Neural cell (in vitro differentiated cells): ENCODE measurements at regions not wholly inside any gene's neighbourhood (a gene's known extent, or its start where the extent isn't known, plus 50 kb on each side); places are given as distances from the start of the nearest gene placed in this dataset.

Experiments used
- H2AFZ ChIP-seq: fragments of 200-600, 300-800 bp; sonication (generic), shearing (Covaris generic); 2 replicates; pipeline ENCODE4 v1.6.0; 2014; ENCODE audit warnings: low read depth, mild to moderate bottlenecking, antibody characterized with exemption, low read length, moderate library complexity
- H3F3A ChIP-seq: fragments of 200-600 bp; shearing (Covaris generic); 2 replicates; pipeline ENCODE4 v1.6.1; 2016; ENCODE audit warnings: mild to moderate bottlenecking, moderate library complexity, mixed read lengths, antibody characterized with exemption, low read length; ENCODE audit not compliant: insufficient read depth, poor library complexity, severe bottlenecking
- H3K27ac ChIP-seq: fragments of 200-600, 300-800 bp; sonication (generic), shearing (Covaris generic); 2 replicates; pipeline ENCODE4 v1.5.1; 2014; ENCODE audit warnings: mild to moderate bottlenecking, low read length, moderate library complexity
- H3K27me3 ChIP-seq: fragments of 300-800, 200-600 bp; sonication (generic), shearing (Covaris generic); 2 replicates; pipeline ENCODE4 v1.6.0; 2014; ENCODE audit warnings: mild to moderate bottlenecking, low read depth, low read length, moderate library complexity; ENCODE audit not compliant: insufficient read depth
- H3K36me3 ChIP-seq: fragments of 300-800, 200-600 bp; sonication (generic), shearing (Covaris generic); 2 replicates; pipeline ENCODE4 v1.5.1; 2014; ENCODE audit warnings: mild to moderate bottlenecking, antibody characterized with exemption, low read length, moderate library complexity; ENCODE audit not compliant: insufficient read depth
- H3K4me2 ChIP-seq: fragments of 300-800, 200-600 bp; sonication (generic), shearing (Covaris generic); 2 replicates; pipeline ENCODE4 v1.6.0; 2014; ENCODE audit warnings: mild to moderate bottlenecking, low read length
- H3K4me3 ChIP-seq: fragments of 300-800, 200-600 bp; sonication (generic), shearing (Covaris generic); 2 replicates; pipeline ENCODE4 v1.5.1; 2014; ENCODE audit warnings: mild to moderate bottlenecking, low read length, moderate library complexity
- H3K79me2 ChIP-seq: fragments of 200-600 bp; shearing (Covaris generic); replicated peaks from 2 replicates; pipeline ENCODE4 v1.6.0; 2014; ENCODE audit warnings: mild to moderate bottlenecking, low read length, moderate library complexity; ENCODE audit not compliant: insufficient read depth
- H3K9ac ChIP-seq: fragments of 300-800, 200-600 bp; sonication (generic), shearing (Covaris generic); 2 replicates; pipeline ENCODE4 v1.6.1; 2016; ENCODE audit warnings: mild to moderate bottlenecking, low read length, mixed read lengths
- H3K9me2 ChIP-seq: fragments of 200-600 bp; shearing (Covaris generic); 2 replicates; pipeline ENCODE4 v1.6.1; 2016; ENCODE audit warnings: mild to moderate bottlenecking, low read length, mixed read lengths; ENCODE audit not compliant: insufficient read depth
- H3K9me3 ChIP-seq: fragments of 200-600, 300-800 bp; sonication (generic), shearing (Covaris generic); 2 replicates; pipeline ENCODE4 v1.6.1; 2016; ENCODE audit warnings: mild to moderate bottlenecking, mixed run types, low read length, moderate library complexity, mixed read lengths
- H4K20me1 ChIP-seq: fragments of 200-600 bp; shearing (Covaris generic); 2 replicates; pipeline ENCODE4 v1.6.1; 2016; ENCODE audit warnings: mild to moderate bottlenecking, mixed run types; ENCODE audit not compliant: insufficient read depth
- CTCF ChIP-seq: fragments of 450-650 bp; IDR thresholded peaks from 2 replicates; pipeline ENCODE4 v1.5.1; 2014; ENCODE audit warnings: antibody characterized with exemption, mild to moderate bottlenecking, moderate library complexity; ENCODE audit not compliant: poor library complexity, severe bottlenecking
- EP300 ChIP-seq: fragments of 450-650 bp; conservative IDR thresholded peaks from 2 replicates; pipeline ENCODE4 v1.6.1; 2014; ENCODE audit warnings: antibody characterized with exemption, mild to moderate bottlenecking, moderate library complexity; ENCODE audit not compliant: poor library complexity, severe bottlenecking
- EZH2 ChIP-seq: fragments of 200-600, 300-800 bp; shearing (Covaris generic), sonication (generic); IDR thresholded peaks from 2 replicates; pipeline ENCODE4 v1.6.1; 2014; ENCODE audit warnings: antibody characterized with exemption, low read length, borderline replicate concordance, mild to moderate bottlenecking; ENCODE audit not compliant: insufficient read depth, poor library complexity, severe bottlenecking
- MXI1 ChIP-seq: fragments of 450-650 bp; conservative IDR thresholded peaks from 2 replicates; pipeline ENCODE4 v1.6.1; 2014; ENCODE audit warnings: antibody characterized with exemption, mild to moderate bottlenecking; ENCODE audit not compliant: poor library complexity, severe bottlenecking
- POLR2AphosphoS5 ChIP-seq: IDR thresholded peaks from 2 replicates; pipeline ENCODE4 v1.6.1; 2012
- RAD21 ChIP-seq: fragments of 450-650 bp; conservative IDR thresholded peaks from 2 replicates; pipeline ENCODE4 v1.6.1; 2014; ENCODE audit warnings: antibody characterized with exemption, mild to moderate bottlenecking, moderate library complexity
- REST ChIP-seq: IDR thresholded peaks from 2 replicates; pipeline ENCODE4 v1.6.1; 2012; ENCODE audit warnings: borderline replicate concordance
- SMC3 ChIP-seq: fragments of 450-650 bp; conservative IDR thresholded peaks from 2 replicates; pipeline ENCODE4 v1.6.1; 2014; ENCODE audit warnings: antibody characterized with exemption, mild to moderate bottlenecking, moderate library complexity; ENCODE audit not compliant: poor library complexity
- TAF1 ChIP-seq: IDR thresholded peaks from 2 replicates; pipeline ENCODE4 v1.6.1; 2012; ENCODE audit warnings: low read depth

GRCh38 chr18:52130624-52131301, 209.2 kb upstream of the DCC start:
- H3F3A ChIP-seq: no peaks in the 10 kb centered on the region

GRCh38 chr18:52131845-52132244, 208.2 kb upstream of the DCC start:
- H3K9me3 ChIP-seq: no peaks in the 10 kb centered on the region
- no peaks in the 10 kb centered on the region for H3F3A ChIP-seq
- H3K4me3 ChIP-seq: no peak overlapping the region
- H3K36me3 ChIP-seq: no peaks in the 10 kb centered on the region
- H3K9me2 ChIP-seq: no peaks in the 10 kb centered on the region
- no peak overlapping the region for H3K9ac ChIP-seq
- H3K27me3 ChIP-seq: no peaks in the 10 kb centered on the region
- H4K20me1 ChIP-seq: no peaks in the 10 kb centered on the region
- H2AFZ ChIP-seq: no peak overlapping the region
- no peaks in the 10 kb centered on the region for H3K79me2 ChIP-seq
- H3K27ac ChIP-seq: no peak overlapping the region
- no peak overlapping the region for H3K4me2 ChIP-seq
- no peak for TF ChIP-seq TAF1
- TF ChIP-seq EP300: no peak
- no peak for TF ChIP-seq SMC3
- TF ChIP-seq MXI1: no peak
- TF ChIP-seq RAD21: no peak
- TF ChIP-seq REST: no peak
- TF ChIP-seq EZH2: no peak
- TF ChIP-seq POLR2AphosphoS5: no peak

More at GRCh38 chr18:52130624-52131301, 209.2 kb upstream of the DCC start:
- H3K9me3 ChIP-seq: no peaks in the 10 kb centered on the region
- no peak overlapping the region for H2AFZ ChIP-seq
- H3K79me2 ChIP-seq: no peaks in the 10 kb centered on the region
- no peak overlapping the region for H3K4me3 ChIP-seq
- no peak for TF ChIP-seq RAD21
- TF ChIP-seq CTCF: no peak
- TF ChIP-seq EZH2: no peak
- no peak for TF ChIP-seq REST
- no peak for TF ChIP-seq TAF1
- no peak for TF ChIP-seq SMC3
- TF ChIP-seq POLR2AphosphoS5: no peak
- no peak for TF ChIP-seq EP300
- no peak for TF ChIP-seq MXI1
- H3K9me2 ChIP-seq: no peaks in the 10 kb centered on the region
- H3K36me3 ChIP-seq: no peaks in the 10 kb centered on the region
- H4K20me1 ChIP-seq: no peaks in the 10 kb centered on the region
- H3K4me2 ChIP-seq: no peak overlapping the region
- H3K27me3 ChIP-seq: no peaks in the 10 kb centered on the region
- H3K27ac ChIP-seq: no peak overlapping the region
- no peak overlapping the region for H3K9ac ChIP-seq
